ENCODE measurements at regions not wholly inside any gene's neighbourhood (a gene's known extent, or its start where the extent isn't known, plus 50 kb on each side); places are given as distances from the start of the nearest gene placed in this dataset.

DNA sequence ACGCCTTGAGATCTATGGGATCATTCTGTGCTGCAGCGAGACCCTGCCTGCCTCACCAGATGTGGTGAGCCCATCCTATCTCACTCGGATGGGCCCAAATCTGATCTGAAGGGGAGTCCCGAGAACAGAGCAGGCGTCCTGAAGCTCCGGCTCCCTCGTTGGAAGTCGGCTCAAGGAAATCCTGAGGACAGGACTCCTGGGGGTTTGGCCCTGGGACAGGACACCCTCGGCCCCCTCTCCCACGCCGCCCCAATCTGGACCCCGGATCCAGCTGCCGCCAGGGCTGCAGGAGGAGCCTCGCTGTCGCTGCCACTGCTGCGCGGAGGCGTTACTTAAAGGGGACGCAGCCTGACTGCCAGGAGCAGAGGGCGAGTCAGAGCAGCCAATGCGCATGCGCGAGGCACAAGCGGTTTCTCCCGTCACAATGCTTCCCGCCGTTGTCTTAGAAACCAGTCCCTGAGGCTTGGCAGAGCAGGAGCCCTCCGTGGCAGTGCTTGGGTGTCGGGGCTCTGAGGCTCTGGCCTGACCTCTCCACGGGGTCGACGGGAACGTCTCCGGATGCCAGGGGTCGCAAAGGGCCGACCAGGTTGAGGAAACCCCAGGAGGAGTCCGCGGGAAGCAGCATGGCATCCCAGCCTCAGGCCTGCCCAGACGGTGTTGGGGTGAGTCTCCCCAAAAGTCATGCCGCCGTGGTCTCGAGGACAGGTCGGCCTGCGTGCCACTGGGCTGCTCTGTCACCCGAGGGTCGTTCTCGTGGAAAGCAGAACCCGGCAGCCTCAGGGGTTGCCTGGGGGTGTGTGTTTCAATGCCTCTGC, 1567.8 kb upstream of the DEFB115 start:
- Histone ChIP-seq H3K4me3 (replicated peaks in 1 of 3; ENCODE audit: insufficient read depth in 1 of 3, low read depth in 1 of 3, low read length in 3 of 3) (no peak overlapping the region), H3K27ac (ENCODE audit: insufficient read depth, low read depth, low read length) (no peak overlapping the region), H3K9me3 (replicated peaks; ENCODE audit: control insufficient read depth, insufficient read depth, low read length) (peaks cover 2% of the 10 kb centered on the region), H3K79me2 (ENCODE audit: control insufficient read depth, insufficient read depth, low read length) (no peaks in the 10 kb centered on the region), H2AFZ (ENCODE audit: low read depth, low read length) (no peak overlapping the region), H4K20me1 (replicated peaks; ENCODE audit: control insufficient read depth, extremely low read depth, insufficient read depth, low read length) (no peaks in the 10 kb centered on the region), H3K9me1 (replicated peaks; ENCODE audit: control insufficient read depth, extremely low read depth, insufficient read depth, low read length) (no peaks in the 10 kb centered on the region), H3K9ac (replicated peaks; ENCODE audit: extremely low read depth, insufficient read depth, low read length) (no peak overlapping the region), H3K4me2 (ENCODE audit: insufficient read depth, low read length) (no peak overlapping the region), H3K4me1 (ENCODE audit: control insufficient read depth, extremely low read depth, insufficient read depth, low read length) (no peaks in the 10 kb centered on the region), H3K27me3 (ENCODE audit: control insufficient read depth in 2 of 2, insufficient read depth in 2 of 2, low read length in 2 of 2) (no peaks in the 10 kb centered on the region), H3K36me3 (ENCODE audit: control insufficient read depth in 2 of 2, extremely low read depth in 1 of 2, insufficient read depth in 2 of 2, low read length in 2 of 2) (no peaks in the 10 kb centered on the region)
- intact Hi-C loops (cut with micrococcal nuclease) = no loop called here
- DNase-seq (ENCODE audit: low read depth, low spot score) (no peak), FAIRE-seq (no peak)
- POLR2A ChIA-PET = no interaction called here
- CTCF ChIA-PET = no interaction called here
- TF ChIP-seq MAX (IDR thresholded peaks at IDR 0.05; ENCODE audit: insufficient read depth, insufficient read length) = no peak
- TF ChIP-seq, protein P1, sequence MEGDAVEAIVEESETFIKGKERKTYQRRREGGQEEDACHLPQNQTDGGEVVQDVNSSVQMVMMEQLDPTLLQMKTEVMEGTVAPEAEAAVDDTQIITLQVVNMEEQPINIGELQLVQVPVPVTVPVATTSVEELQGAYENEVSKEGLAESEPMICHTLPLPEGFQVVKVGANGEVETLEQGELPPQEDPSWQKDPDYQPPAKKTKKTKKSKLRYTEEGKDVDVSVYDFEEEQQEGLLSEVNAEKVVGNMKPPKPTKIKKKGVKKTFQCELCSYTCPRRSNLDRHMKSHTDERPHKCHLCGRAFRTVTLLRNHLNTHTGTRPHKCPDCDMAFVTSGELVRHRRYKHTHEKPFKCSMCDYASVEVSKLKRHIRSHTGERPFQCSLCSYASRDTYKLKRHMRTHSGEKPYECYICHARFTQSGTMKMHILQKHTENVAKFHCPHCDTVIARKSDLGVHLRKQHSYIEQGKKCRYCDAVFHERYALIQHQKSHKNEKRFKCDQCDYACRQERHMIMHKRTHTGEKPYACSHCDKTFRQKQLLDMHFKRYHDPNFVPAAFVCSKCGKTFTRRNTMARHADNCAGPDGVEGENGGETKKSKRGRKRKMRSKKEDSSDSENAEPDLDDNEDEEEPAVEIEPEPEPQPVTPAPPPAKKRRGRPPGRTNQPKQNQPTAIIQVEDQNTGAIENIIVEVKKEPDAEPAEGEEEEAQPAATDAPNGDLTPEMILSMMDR (IDR thresholded peaks at IDR 0.05; ENCODE audit: extremely low read depth in 1 of 2, insufficient read depth in 1 of 2, low read depth in 1 of 2, low read length in 2 of 2) = no peak
- TF ChIP-seq POLR2AphosphoS5 (IDR thresholded peaks at IDR 0.05; ENCODE audit: insufficient read depth, low read depth, low read length) = no peak
- no peak for TF ChIP-seq GATA2 (IDR thresholded peaks at IDR 0.05; ENCODE audit: insufficient read depth, insufficient read length, low read depth, low read length)
- TF ChIP-seq POLR2A (IDR thresholded peaks at IDR 0.05; ENCODE audit: low read depth, low read length) = no peak
- no peak for TF ChIP-seq JUN (IDR thresholded peaks at IDR 0.05; ENCODE audit: borderline replicate concordance, insufficient read depth, insufficient read length, low read depth)
- dilution Hi-C loops (cut with MboI; ENCODE audit: extremely low pct_ligation_motif_present, low sequenced_read_pairs) = no loop called here
- BruUV-seq (replicated peaks) = no TSS peak
